Tongue (tissue), 1 donor: ENCODE measurements at regions not wholly inside any gene's neighbourhood (a gene's known extent, or its start where the extent isn't known, plus 50 kb on each side); places are given as distances from the start of the nearest gene placed in this dataset.
A peak's percentile ranks its signal among the peaks of the same experiment; 100 is the strongest.

ENCODE experiments used
- DNase-seq: peaks from one replicate; pipeline ENCODE4 v3.0.0-alpha.2; 2015

GRCh38 chr3:44021651-44022594, 219.8 kb upstream of the TOPAZ1 start:
- DNase-seq = peak; percentile 4

- no peak for DNase-seq
Measured at GRCh38 chr3:44023961-44024593, 217.6 kb upstream of the TOPAZ1 start.

DNA sequence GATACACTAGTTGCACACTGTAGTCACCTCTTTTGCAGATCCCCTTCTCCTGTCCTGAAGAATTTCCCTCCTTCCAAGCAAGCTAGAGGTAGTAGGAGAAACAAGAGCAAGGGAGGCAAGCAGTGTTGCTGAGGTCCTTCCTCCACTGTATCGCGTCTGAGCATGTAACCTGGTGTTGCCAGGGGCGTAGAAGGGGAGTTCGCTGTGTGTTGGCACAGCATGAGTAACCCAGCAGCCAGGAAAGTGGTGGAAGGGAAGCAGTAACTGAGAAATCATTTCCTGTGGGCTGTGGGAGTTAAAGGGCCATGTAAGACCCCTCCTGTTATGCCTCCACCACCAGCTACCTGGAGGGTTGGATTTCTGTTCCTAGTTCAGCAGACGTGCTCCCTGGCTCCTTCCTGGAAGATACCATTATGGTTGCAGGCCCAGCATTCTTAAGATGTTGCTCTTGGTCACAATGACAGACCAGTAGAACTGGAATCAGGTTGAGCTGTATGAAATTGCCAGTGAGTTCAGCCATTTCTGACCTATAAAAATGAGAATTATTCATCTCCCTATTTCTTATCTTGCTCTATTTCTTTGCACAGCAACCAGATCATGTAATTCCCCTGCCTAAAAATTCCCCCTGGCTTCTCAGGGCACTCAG, 215.3 kb upstream of the TOPAZ1 start:
- DNase-seq = no peak

GRCh38 chr3:44029100-44029499, 212.6 kb upstream of the TOPAZ1 start:
- DNase-seq = no peak

DNA sequence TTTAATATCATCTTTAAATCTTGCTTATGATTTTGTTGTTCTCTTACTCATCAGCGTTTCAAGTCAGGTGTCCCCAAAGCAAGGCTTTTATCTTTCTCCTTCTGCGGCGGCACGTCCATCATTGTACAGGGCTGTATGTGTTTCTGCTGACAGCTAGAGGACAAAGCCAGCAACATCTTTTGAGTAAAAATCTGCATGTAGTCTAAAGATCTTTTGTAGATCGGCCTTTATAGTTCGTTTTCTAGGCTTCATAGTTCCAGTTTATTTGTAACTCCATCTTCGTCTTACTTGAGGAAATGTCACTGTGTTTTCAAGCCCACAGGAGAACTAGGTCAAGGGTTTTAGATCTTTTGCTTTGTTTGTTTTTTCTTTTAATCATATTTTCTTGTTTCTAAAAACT, 211.4 kb upstream of the TOPAZ1 start:
- DNase-seq = no peak

GRCh38 chr3:44030687-44031305, 210.9 kb upstream of the TOPAZ1 start:
- DNase-seq = no peak

DNA sequence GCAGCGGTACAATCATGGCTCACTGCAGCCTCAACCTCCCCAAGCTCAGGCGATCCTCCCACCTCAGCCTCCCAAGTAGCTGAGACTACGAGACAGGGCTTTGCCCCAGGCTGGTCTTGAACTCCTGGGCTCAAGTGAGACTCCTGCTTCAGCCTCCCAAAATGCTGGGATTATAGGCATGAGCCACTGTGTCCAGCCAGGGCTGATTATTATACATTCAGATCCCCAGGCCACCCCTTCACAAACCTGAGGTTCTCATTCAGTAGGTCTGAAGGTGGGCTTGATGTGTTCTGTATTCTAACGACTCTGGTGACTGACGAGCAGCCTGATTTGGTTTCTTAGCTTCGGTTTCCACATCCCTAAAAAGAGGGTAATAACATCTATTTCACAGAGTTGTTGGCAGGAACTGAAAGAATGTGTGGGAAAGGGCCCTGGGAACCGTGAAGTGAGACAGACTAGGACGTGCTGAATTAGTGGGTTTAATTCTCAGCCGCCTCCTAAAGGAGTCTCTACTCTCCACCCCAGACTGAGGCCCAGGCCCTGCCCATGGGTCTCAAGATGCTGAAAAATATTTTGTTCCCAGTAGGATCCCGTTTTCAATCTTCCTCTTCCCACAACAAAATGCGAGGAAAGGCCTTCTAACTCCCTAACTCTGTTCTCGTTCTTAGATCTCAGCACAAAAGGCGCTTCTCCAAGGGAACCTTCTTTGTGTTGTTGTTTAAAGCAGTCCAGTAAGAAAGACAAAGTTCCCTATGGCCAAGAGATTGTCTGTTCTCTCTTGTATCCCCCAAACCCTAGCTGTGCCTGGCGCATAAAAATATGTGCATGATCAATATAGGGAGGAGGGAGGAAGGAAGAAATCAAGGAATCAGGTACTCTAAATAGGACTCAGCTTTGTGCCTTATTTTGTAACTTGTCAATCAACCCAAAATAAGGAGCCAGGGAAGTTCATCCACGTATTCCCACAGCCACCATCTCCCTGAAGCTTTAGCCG, 210.0 kb upstream of the TOPAZ1 start:
- DNase-seq = no peak

DNA sequence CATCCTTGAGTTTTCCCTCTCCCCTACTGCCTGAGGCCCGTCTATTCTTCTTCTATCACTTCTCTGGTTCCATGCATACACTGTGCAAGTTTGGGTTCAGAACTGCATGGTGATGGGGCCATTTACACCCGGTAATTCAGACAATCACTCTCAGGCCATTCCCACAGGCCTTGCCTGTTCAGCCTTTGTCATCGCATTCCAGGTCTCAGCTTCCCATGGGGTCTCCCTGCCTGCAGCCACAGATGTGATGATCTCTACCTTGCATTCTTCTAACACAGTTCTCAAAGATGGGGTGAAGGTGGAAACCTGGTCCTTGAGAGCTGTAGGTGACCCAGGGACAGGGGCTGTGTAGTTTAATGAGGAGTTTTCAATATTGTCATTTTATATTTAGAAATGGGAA, 209.2 kb upstream of the TOPAZ1 start:
- no peak for DNase-seq

DNA sequence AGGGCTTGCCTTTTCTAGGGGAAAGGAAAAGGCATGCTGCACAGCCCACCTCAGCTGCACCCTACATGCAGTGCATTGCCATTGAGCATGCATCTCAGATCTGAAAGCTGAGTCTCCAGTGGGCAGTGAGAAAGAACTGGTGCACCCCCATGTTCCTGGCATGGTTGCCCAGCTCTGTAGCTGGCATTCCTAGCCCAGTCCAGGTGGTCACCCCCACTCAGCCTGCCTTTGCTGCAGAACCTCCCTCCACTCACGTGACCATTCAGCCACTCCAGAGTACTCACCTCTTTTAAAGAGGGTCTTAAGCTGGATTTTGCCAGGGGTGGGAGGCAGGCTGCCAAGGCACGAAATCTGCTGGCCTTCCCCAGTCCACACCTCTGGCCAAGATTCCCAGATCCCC, 208.6 kb upstream of the TOPAZ1 start:
- DNase-seq = no peak

GRCh38 chr3:44036850-44037249, 204.8 kb upstream of the TOPAZ1 start:
- DNase-seq = no peak

DNA sequence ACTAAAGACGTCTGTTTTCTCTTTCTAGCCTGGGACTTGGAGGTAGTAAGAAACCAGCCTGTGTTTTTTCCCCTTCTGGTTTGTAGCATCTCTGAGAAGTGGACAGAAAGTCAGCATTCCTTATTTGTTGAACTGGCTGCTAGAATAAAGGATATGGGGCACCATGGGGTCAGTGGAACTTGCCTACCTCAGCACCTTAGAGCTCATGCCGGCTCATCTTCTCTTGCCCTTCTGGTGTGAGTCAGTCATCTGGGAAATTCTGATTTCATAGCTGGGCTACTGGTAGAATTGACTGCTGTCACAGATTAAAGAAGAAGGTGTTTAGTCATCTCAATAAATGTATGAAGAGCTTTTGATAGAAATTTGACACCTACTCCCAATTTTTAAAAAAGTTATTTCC, 202.7 kb upstream of the TOPAZ1 start:
- no peak for DNase-seq

- no peak for DNase-seq
Measured at GRCh38 chr3:44041726-44042125, 200.0 kb upstream of the TOPAZ1 start.

DNA sequence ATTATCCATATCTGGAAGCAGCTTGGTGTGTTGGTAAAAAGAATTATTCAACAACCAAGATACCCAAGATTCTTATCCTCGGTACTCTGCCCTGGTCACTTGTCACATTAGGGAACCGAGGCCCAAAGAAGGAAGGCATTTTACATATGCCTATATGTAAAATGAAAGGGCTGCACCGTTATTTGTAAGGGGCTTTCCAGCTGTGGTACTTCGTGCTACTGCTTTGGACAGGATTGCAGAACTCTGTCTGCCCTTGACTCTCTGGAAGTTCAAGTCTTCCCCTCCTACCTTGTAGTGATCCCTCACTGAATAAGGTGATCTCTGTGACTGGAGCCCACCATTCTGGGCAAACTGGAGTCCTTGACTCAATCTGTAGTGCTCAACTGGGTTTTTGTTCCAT, 198.9 kb upstream of the TOPAZ1 start:
- DNase-seq = no peak

- no peak for DNase-seq
Measured at GRCh38 chr3:44045476-44046275, 196.0 kb upstream of the TOPAZ1 start.

GRCh38 chr3:44047796-44048195, 193.9 kb upstream of the TOPAZ1 start:
- DNase-seq = no peak

GRCh38 chr3:44048196-44048924, 193.3 kb upstream of the TOPAZ1 start:
- no peak for DNase-seq

DNA sequence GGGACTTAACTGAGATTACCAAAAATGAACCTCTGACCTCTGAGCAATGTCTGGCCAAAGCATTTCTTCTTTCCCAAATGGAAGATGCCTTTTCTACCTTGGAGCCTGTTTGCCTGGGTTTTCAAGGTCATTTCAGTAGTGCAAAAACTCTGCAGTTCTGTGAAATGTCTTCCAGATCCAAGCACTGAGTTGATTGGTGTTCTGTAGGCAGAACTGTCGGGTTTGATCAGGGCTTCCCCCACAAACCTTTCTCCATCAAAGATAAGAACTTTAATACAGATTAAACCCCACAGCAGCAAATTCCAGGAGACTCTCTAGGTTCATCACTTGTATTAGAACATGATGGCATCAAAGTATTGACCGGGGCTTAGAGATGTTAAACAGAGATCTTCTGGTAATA, 192.7 kb upstream of the TOPAZ1 start:
- DNase-seq = no peak

GRCh38 chr3:44050101-44050500, 191.6 kb upstream of the TOPAZ1 start:
- no peak for DNase-seq

DNA sequence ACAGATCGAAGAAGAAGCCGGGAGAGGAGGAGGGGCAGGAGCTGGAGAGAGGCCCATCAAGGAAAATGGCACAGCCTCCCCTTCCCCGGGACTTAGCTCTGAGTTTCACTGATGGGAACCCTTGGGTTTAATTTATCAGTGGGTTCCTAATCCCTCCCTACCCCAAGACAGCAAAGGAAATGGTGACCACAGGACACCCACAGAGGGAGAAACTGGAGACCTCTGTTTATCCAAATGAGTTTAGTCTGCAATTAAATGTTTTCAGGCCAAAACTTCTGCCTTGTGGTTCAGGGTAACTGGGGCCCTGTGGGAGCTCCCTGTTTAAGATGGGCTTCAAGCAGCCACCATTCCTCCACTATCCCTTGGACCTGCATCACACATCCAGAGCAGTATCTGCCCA, 190.8 kb upstream of the TOPAZ1 start:
- no peak for DNase-seq

DNA sequence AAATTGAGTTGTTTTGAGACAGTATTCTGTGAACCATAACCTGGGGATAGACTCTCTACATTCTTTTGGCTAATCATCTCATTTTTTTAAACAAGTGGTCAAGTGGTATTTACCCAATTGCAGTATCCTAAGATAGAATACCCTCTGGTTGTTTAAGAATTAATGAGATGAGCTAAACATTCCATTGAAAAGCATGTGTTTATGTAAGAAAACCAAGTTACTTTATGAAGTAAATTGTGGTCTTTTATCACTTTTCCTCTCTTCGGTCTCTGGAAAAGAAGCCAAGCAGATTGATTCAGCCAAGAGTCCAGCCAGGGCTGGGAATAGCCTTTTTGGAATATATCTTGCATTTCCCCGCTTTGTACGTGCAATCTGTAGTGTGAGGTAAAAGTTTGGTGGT, 185.7 kb upstream of the TOPAZ1 start:
- DNase-seq = no peak
